ENCODE measurements at regions not wholly inside any gene's neighbourhood (a gene's known extent, or its start where the extent isn't known, plus 50 kb on each side); places are given as distances from the start of the nearest gene placed in this dataset.

DNA sequence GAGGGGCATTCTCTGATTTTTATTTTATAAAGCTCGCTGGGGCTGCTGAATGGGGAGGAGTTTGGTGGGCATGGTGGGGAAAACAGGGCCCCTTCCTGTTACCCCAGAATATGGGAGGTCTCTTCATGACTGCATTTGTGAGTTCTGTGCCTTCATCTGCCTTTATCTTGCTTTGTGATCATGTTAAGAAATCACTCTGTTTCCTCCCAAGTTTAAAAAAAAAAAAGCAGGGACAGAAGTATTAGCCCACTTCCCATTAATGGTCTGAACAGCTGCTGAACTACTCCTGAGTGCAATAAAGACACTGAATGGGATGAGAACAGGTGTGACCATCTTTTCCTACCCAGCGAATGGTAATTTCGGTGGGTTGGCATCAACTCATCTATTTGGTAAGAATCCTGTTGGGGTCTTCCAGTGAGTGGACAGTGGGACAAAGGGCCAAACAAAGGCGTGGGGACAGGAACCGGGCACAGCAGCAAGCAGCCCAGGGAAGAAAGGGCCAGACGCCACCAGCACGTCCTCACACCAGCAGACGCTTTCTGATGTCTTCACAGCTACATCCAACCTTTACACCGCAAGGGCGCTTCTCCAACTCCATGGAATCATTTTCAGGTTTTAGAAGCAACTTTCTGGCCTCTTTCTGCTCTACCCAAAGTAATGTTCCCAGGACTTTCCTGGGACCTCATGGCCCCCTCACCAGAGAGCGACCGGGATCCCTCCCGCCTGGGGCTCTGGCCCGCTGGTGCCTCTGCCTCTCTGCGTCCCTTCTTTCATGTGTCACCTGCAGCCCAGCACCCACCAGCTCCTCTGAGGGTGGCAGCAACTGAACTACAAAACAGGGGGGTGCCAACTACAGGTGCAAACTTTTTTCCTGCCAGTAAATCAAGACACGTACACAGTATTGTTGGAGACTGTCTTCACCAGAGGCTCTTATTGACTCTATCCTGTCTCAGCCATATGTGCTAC, 160.2 kb downstream of the ADSS2 start:
- no peak for TF ChIP-seq CTCF (IDR thresholded peaks at IDR 0.05)
- TF ChIP-seq POLR2A (IDR thresholded peaks at IDR 0.05): no peak
- no peak for TF ChIP-seq POLR2AphosphoS5 (IDR thresholded peaks at IDR 0.05)

Data from upper lobe of left lung (tissue), 4 donors.